Panc1 (cell line): ENCODE measurements at regions not wholly inside any gene's neighbourhood (a gene's known extent, or its start where the extent isn't known, plus 50 kb on each side); places are given as distances from the start of the nearest gene placed in this dataset.

Source experiments
- ATAC-seq: fragments of 200-7000 bp; cut with Tn5 transposase; 2 replicates; pipeline ENCODE4 v1.9.1; 2020; ENCODE audit warnings: mild to moderate bottlenecking, moderate library complexity
- BruUV-seq: library from RNA; stranded (reverse); fragments of 400-500 nt; replicated peaks from 2 replicates; lab custom pipeline; 2021; lab: Mats Ljungman, UMichigan
- CTCF ChIA-PET: fragments of 300-600 bp; sonication (Branson Sonifier 250); formaldehyde crosslinking; loops from one replicate; lab custom pipeline; 2022; ENCODE audit warnings: antibody characterized with exemption; lab: Charles Lee
- POLR2A ChIA-PET: fragments of 300-600 bp; sonication (Branson Sonifier 250); formaldehyde crosslinking; loops from one replicate; lab custom pipeline; 2022; ENCODE audit warnings: antibody characterized with exemption; lab: Charles Lee
- DNase-seq: peaks from one replicate; pipeline ENCODE4 v3.0.0-alpha.2; 2010; ENCODE audit warnings: low read depth, low spot score
- H3K27ac ChIP-seq: 2 replicates; pipeline ENCODE4 v1.5.1; 2011; ENCODE audit warnings: mild to moderate bottlenecking, low read length, inconsistent platforms
- H3K27me3 ChIP-seq: fragments of 200-500 bp; sonication (Bioruptor generic); 2 replicates; pipeline ENCODE4 v1.6.0; 2014; ENCODE audit warnings: low read length, inconsistent platforms; ENCODE audit not compliant: control insufficient read depth, insufficient read depth
- H3K36me3 ChIP-seq: fragments of 200-500 bp; sonication (Bioruptor generic); 2 replicates; pipeline ENCODE4 v1.5.1; 2014; ENCODE audit warnings: inconsistent platforms, mild to moderate bottlenecking, low read length, moderate library complexity; ENCODE audit not compliant: control insufficient read depth, insufficient read depth
- H3K4me1 ChIP-seq: 2 replicates; pipeline ENCODE4 v1.5.1; 2011; ENCODE audit warnings: inconsistent platforms, mild to moderate bottlenecking, low read length, moderate library complexity; ENCODE audit not compliant: control insufficient read depth, insufficient read depth
- H3K4me3 ChIP-seq, 2 experiments: 2 replicates each; pipeline ENCODE4 v1.5.1; 2011 to 2012; ENCODE audit warnings: low read depth in 2 of 2, low read length in 2 of 2, mild to moderate bottlenecking in 2 of 2, inconsistent platforms in 1 of 2, moderate library complexity in 1 of 2
- H3K9me3 ChIP-seq: fragments of 200-500 bp; sonication (Bioruptor generic); 2 replicates; pipeline ENCODE4 v1.5.1; 2014; ENCODE audit warnings: low read depth, mild to moderate bottlenecking, inconsistent platforms, low read length, moderate library complexity; ENCODE audit not compliant: control insufficient read depth, insufficient read depth
- POLR2AphosphoS5 ChIP-seq: IDR thresholded peaks from 2 replicates; pipeline ENCODE4 v1.6.1; 2012; ENCODE audit warnings: mild to moderate bottlenecking, low read depth, low read length, moderate library complexity
- SIN3A ChIP-seq: IDR thresholded peaks from 2 replicates; pipeline ENCODE4 v1.6.1; 2012; ENCODE audit warnings: low read depth, mild to moderate bottlenecking, low read length, moderate library complexity, borderline replicate concordance; ENCODE audit not compliant: insufficient read depth
- TCF7L2 ChIP-seq: IDR thresholded peaks from 2 replicates; pipeline ENCODE4 v1.6.1; 2011; ENCODE audit warnings: mild to moderate bottlenecking, low read depth, low read length, inconsistent platforms
- in situ Hi-C: cut with HindIII; loops from 2 replicates; pipeline ENCODE4 v1.10.0; 2016; ENCODE audit warnings: low sequenced_read_pairs, low pct_unique_long_range_greater_than_20kb
- intact Hi-C: fragments of 100-400 bp; cut with micrococcal nuclease; formaldehyde crosslinking; loops from one replicate; pipeline ENCODE4 v1.10.0; 2022; ENCODE audit not compliant: unreplicated experiment
- TF ChIP-seq, protein P1 (sequence below), 2 experiments: IDR thresholded peaks; 2 replicates each; pipeline ENCODE4 v1.6.1; 2011 to 2012; ENCODE audit warnings: low read depth in 2 of 2, control low read depth in 1 of 2, low read length in 1 of 2, mild to moderate bottlenecking in 1 of 2, moderate library complexity in 1 of 2; ENCODE audit not compliant: insufficient read depth in 1 of 2
- TF ChIP-seq, protein P2 (sequence below): fragments of 450-650 bp; IDR thresholded peaks from 2 replicates; pipeline ENCODE4 v1.5.1; 2017; ENCODE audit warnings: mild to moderate bottlenecking

DNA sequence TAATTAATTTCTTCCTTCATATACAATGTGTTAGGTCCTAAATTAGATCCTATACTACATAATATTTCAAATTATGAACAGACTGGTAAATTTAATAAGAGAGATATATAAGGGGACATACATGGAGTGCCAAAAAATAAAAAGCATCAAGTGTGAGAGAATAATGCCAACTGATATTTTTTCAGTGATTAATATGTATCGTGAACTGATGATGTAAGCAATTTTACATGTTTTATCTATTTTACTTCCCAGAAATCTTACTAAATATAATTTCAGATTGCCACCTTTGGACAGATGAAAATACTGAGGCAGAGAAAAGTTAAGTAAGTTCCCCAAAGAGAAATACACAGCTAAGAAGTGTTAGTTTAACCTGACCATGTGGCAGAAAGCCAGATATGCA, 870.8 kb downstream of the SLITRK5 start:
- no TSS peak for BruUV-seq
- Histone ChIP-seq H3K27ac (no peak overlapping the region), H3K36me3 (no peaks in the 10 kb centered on the region), H3K9me3 (no peaks in the 10 kb centered on the region), H3K4me1 (no peaks in the 10 kb centered on the region), H3K4me3 (no peak overlapping the region), H3K27me3 (no peaks in the 10 kb centered on the region)
- no peak for DNase-seq
- intact Hi-C loops, result no loop called here
- POLR2A ChIA-PET, result no interaction called here
- TF ChIP-seq, protein P1, sequence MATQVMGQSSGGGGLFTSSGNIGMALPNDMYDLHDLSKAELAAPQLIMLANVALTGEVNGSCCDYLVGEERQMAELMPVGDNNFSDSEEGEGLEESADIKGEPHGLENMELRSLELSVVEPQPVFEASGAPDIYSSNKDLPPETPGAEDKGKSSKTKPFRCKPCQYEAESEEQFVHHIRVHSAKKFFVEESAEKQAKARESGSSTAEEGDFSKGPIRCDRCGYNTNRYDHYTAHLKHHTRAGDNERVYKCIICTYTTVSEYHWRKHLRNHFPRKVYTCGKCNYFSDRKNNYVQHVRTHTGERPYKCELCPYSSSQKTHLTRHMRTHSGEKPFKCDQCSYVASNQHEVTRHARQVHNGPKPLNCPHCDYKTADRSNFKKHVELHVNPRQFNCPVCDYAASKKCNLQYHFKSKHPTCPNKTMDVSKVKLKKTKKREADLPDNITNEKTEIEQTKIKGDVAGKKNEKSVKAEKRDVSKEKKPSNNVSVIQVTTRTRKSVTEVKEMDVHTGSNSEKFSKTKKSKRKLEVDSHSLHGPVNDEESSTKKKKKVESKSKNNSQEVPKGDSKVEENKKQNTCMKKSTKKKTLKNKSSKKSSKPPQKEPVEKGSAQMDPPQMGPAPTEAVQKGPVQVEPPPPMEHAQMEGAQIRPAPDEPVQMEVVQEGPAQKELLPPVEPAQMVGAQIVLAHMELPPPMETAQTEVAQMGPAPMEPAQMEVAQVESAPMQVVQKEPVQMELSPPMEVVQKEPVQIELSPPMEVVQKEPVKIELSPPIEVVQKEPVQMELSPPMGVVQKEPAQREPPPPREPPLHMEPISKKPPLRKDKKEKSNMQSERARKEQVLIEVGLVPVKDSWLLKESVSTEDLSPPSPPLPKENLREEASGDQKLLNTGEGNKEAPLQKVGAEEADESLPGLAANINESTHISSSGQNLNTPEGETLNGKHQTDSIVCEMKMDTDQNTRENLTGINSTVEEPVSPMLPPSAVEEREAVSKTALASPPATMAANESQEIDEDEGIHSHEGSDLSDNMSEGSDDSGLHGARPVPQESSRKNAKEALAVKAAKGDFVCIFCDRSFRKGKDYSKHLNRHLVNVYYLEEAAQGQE (IDR thresholded peaks at IDR 0.05; ENCODE audit: insufficient read depth in 1 of 2, low read depth in 2 of 2, low read length in 1 of 2), result no peak
- TF ChIP-seq TCF7L2, result no peak
- TF ChIP-seq POLR2AphosphoS5, result no peak
- TF ChIP-seq, protein P2, sequence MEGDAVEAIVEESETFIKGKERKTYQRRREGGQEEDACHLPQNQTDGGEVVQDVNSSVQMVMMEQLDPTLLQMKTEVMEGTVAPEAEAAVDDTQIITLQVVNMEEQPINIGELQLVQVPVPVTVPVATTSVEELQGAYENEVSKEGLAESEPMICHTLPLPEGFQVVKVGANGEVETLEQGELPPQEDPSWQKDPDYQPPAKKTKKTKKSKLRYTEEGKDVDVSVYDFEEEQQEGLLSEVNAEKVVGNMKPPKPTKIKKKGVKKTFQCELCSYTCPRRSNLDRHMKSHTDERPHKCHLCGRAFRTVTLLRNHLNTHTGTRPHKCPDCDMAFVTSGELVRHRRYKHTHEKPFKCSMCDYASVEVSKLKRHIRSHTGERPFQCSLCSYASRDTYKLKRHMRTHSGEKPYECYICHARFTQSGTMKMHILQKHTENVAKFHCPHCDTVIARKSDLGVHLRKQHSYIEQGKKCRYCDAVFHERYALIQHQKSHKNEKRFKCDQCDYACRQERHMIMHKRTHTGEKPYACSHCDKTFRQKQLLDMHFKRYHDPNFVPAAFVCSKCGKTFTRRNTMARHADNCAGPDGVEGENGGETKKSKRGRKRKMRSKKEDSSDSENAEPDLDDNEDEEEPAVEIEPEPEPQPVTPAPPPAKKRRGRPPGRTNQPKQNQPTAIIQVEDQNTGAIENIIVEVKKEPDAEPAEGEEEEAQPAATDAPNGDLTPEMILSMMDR, result no peak
- TF ChIP-seq SIN3A, result no peak
- CTCF ChIA-PET, result no interaction called here
- ATAC-seq, result no peak
- in situ Hi-C loops, result no loop called here

DNA sequence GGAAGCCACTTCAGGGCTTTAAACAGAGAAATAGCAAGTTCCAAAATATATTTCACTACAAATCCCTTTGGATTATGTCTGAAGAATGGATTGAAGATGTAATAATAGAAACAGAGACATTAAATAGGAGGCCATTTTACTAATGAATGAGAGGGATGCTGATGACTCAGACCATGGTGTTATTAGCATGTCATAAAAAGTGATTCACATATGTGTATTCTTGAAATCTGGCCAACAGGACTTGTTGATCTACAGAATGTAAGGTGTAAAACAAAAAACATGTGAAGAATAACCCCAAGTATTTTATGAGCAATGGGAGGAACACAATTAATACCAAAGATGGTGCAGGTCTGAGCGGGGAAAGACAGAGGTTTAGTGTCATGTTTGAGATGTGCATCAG, 873.7 kb downstream of the SLITRK5 start:
- no peak for DNase-seq
- in situ Hi-C loops, result no loop called here

More for the DNA sequence above, 873.7 kb downstream of the SLITRK5 start:
- Histone ChIP-seq H3K4me1 (no peaks in the 10 kb centered on the region), H3K27ac (no peak overlapping the region), H3K27me3 (no peaks in the 10 kb centered on the region), H3K4me3 (no peak overlapping the region), H3K9me3 (no peaks in the 10 kb centered on the region), H3K36me3 (no peaks in the 10 kb centered on the region)
- intact Hi-C loops, result no loop called here
- TF ChIP-seq, protein P1 (IDR thresholded peaks at IDR 0.05; ENCODE audit: insufficient read depth in 1 of 2, low read depth in 2 of 2, low read length in 1 of 2), result no peak
- TF ChIP-seq TCF7L2 (no peak), SIN3A (no peak), POLR2AphosphoS5 (no peak)
- TF ChIP-seq, protein P2, result no peak
- CTCF ChIA-PET, result no interaction called here
- POLR2A ChIA-PET, result no interaction called here
- ATAC-seq, result no peak
- BruUV-seq, result no TSS peak
